ENCODE measurements at regions not wholly inside any gene's neighbourhood (a gene's known extent, or its start where the extent isn't known, plus 50 kb on each side); places are given as distances from the start of the nearest gene placed in this dataset.
A peak's percentile ranks its signal among the peaks of the same experiment; 100 is the strongest.

DNA sequence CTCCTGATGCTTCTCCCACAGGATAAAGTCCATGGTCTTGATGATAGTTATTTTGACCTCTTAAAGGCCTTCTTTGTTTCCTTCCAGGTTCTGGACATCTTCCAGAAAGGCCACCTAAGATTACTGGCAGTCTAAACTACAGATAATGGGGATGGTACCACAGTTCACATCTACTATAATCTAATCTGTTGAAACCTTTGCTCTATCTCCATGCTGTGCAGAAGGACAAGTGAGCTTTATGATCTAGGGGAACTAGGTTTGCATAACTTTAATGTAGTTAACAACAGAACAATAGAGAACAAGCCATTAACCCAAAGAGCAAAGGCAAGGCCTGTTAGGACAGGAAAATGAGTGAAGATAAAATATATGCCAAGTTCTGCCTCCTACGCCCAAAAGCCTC lies 103.9 kb upstream of the KLHL13 start:
- DNase-seq (ENCODE audit: extremely low read depth, insufficient read length), result no peak
- TF ChIP-seq, protein P1, sequence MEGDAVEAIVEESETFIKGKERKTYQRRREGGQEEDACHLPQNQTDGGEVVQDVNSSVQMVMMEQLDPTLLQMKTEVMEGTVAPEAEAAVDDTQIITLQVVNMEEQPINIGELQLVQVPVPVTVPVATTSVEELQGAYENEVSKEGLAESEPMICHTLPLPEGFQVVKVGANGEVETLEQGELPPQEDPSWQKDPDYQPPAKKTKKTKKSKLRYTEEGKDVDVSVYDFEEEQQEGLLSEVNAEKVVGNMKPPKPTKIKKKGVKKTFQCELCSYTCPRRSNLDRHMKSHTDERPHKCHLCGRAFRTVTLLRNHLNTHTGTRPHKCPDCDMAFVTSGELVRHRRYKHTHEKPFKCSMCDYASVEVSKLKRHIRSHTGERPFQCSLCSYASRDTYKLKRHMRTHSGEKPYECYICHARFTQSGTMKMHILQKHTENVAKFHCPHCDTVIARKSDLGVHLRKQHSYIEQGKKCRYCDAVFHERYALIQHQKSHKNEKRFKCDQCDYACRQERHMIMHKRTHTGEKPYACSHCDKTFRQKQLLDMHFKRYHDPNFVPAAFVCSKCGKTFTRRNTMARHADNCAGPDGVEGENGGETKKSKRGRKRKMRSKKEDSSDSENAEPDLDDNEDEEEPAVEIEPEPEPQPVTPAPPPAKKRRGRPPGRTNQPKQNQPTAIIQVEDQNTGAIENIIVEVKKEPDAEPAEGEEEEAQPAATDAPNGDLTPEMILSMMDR (IDR thresholded peaks at IDR 0.05; ENCODE audit: insufficient read depth, low read length, poor library complexity, severe bottlenecking), result no peak
- Histone ChIP-seq H3K36me3 (ENCODE audit: control insufficient read depth, insufficient read depth, low read length) (no peaks in the 10 kb centered on the region), H3K27me3 (replicated peaks; ENCODE audit: control insufficient read depth, insufficient read depth, low read length) (no peaks in the 10 kb centered on the region), H3K4me3 (replicated peaks; ENCODE audit: low read depth, low read length) (no peak overlapping the region)

DNA sequence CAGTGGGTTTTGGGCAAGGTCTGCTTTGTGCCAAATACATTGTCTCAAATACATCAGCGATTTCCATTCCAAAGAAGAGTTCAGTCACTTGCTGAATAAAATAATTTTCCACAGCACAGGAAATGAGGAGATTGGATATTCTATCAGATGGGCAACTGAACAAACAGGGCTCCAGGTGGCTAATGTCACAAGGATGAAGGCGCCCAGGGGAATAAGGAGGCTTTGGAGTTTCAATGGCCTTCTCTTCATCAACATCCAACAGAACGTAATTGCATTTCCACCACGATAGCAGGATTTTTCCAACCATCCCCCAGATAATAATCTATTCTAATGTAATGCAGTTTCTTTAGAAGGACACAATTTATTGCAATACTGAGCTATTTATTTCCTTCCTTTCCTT lies 104.7 kb upstream of the KLHL13 start:
- TF ChIP-seq, protein P1 (IDR thresholded peaks at IDR 0.05; ENCODE audit: insufficient read depth, low read length, poor library complexity, severe bottlenecking), result no peak
- no peak for DNase-seq (ENCODE audit: extremely low read depth, insufficient read length)
- no peaks in the 10 kb centered on the region for H3K27me3 ChIP-seq (replicated peaks; ENCODE audit: control insufficient read depth, insufficient read depth, low read length)
- no peaks in the 10 kb centered on the region for H3K36me3 ChIP-seq (ENCODE audit: control insufficient read depth, insufficient read depth, low read length)
- no peak overlapping the region for H3K4me3 ChIP-seq (replicated peaks; ENCODE audit: low read depth, low read length)

DNA sequence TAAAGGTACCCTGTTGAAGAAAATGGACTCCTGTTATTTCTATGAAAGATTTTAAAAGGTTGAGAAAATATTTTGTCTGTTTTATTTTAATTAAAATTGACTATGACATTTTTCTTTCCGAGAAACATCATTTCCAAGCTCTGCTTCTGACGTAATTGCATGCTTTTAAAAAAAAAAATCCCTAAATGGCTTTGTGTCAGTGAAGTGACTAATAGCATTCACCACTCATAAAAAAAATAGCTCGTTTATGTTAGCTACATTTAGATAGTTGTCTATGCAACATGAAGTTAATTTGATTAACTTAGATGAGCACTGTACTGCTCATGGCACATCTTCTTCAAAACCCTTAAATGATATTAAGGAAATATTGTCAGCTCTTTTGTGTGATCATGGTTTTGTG lies 105.1 kb upstream of the KLHL13 start:
- no peaks in the 10 kb centered on the region for H3K27me3 ChIP-seq (replicated peaks; ENCODE audit: control insufficient read depth, insufficient read depth, low read length)
- no peak overlapping the region for H3K4me3 ChIP-seq (replicated peaks; ENCODE audit: low read depth, low read length)
- no peak for DNase-seq (ENCODE audit: extremely low read depth, insufficient read length)
- no peaks in the 10 kb centered on the region for H3K36me3 ChIP-seq (ENCODE audit: control insufficient read depth, insufficient read depth, low read length)
- TF ChIP-seq, protein P1 (IDR thresholded peaks at IDR 0.05; ENCODE audit: insufficient read depth, low read length, poor library complexity, severe bottlenecking), result no peak

DNA sequence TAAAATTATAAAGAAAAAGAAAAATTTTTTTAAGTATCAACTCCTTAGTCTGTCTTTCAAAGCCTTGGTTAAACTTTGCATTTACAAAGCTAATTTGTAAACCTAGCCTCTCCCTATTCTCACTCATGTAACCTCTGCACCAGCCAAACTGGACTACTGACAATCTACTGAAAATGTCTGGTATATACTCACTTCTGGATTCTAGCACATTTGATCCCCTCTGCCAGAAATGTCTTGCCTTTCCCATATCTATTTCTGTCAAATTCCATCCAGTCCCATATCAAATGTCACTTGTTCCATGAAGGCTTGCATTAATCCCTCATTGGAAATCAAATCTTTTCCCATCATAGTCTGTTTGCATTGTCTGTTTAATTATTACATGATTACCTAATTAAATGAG lies 105.8 kb upstream of the KLHL13 start:
- Histone ChIP-seq H3K36me3 (ENCODE audit: control insufficient read depth, insufficient read depth, low read length) (no peaks in the 10 kb centered on the region), H3K4me3 (replicated peaks; ENCODE audit: low read depth, low read length) (no peak overlapping the region), H3K27me3 (replicated peaks; ENCODE audit: control insufficient read depth, insufficient read depth, low read length) (no peaks in the 10 kb centered on the region)
- DNase-seq (ENCODE audit: extremely low read depth, insufficient read length), result no peak
- TF ChIP-seq, protein P1 (IDR thresholded peaks at IDR 0.05; ENCODE audit: insufficient read depth, low read length, poor library complexity, severe bottlenecking), result no peak

DNA sequence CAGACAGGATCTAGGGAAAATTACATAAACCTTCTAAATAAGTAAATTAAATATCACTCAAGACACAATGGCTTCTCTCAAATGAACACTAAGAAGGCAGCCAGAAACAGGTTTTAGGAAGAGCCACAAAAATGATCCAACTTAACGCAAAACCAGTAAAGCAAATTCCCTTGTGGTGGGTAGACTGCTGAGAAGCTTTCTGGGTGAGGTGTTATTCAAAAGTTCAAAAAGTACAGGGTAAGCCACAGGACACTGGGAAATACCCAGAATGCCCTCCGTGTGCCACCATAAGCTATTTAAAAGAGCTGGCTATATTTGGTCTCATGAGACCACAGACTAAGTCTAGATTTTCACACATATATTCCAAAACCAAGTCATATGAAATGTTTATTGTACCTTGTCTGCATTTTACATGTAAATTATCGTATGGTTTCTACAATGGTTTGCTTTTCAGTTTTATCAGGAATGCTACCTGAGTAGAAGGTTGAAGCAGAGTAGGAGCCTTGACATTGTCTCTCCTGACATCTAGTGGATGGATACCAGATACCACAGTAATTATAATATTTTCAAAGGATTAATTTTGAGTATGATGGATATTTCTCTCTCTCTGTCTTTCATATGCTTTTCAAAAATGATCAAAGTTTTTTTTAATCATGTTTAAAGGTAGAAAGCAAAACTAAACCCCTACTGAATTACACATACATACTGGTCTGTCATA lies 109.3 kb upstream of the KLHL13 start:
- H3K4me3 ChIP-seq (replicated peaks; ENCODE audit: low read depth, low read length), result no peak overlapping the region
- H3K36me3 ChIP-seq (ENCODE audit: control insufficient read depth, insufficient read depth, low read length), result no peaks in the 10 kb centered on the region
- H3K27me3 ChIP-seq (replicated peaks; ENCODE audit: control insufficient read depth, insufficient read depth, low read length), result no peaks in the 10 kb centered on the region
- TF ChIP-seq, protein P1 (IDR thresholded peaks at IDR 0.05; ENCODE audit: insufficient read depth, low read length, poor library complexity, severe bottlenecking), result peak; percentile 47
- DNase-seq (ENCODE audit: extremely low read depth, insufficient read length), result peak; percentile 9

DNA sequence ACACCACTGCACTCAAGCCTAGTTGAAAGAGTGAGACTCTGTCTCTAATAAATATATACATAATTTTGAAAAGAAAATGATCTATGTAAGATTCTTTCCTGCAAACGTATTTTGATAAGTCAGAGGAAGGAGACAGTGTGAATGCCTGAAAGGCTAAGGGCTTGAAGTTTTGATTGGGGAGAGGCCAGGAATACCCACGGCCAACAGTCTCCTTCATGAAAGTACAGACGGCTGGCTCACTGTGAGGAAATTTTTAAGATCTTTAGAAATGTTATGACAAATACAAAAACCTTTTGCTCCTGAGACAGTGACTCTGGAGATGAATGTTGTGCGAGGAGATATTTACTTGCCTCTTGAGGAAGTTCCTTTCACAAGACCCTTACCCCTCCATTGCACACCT lies 111.4 kb upstream of the KLHL13 start:
- H3K4me3 ChIP-seq (replicated peaks; ENCODE audit: low read depth, low read length), result no peak overlapping the region
- no peaks in the 10 kb centered on the region for H3K36me3 ChIP-seq (ENCODE audit: control insufficient read depth, insufficient read depth, low read length)
- TF ChIP-seq, protein P1 (IDR thresholded peaks at IDR 0.05; ENCODE audit: insufficient read depth, low read length, poor library complexity, severe bottlenecking), result no peak
- DNase-seq (ENCODE audit: extremely low read depth, insufficient read length), result no peak
- no peaks in the 10 kb centered on the region for H3K27me3 ChIP-seq (replicated peaks; ENCODE audit: control insufficient read depth, insufficient read depth, low read length)
